T-cell (primary cell): ENCODE measurements at regions not wholly inside any gene's neighbourhood (a gene's known extent, or its start where the extent isn't known, plus 50 kb on each side); places are given as distances from the start of the nearest gene placed in this dataset.

ENCODE experiments used
- ATAC-seq, 4 experiments: fragments of 200-7000 bp in 3 of 4; fragments of 150-1000 bp in 1 of 4; cut with Tn5 transposase; replicated peaks in 1 of 4; 1 replicate in 3 of 4; 2 replicates in 1 of 4; pipeline ENCODE4 v1.10.0; 2021; ENCODE audit warnings: moderate library complexity in 3 of 4, mild to moderate bottlenecking in 2 of 4, moderate number of reproducible peaks in 1 of 4
- CTCF ChIA-PET, 2 donors: fragments of 300-600 bp; sonication (Branson Sonifier 250); formaldehyde crosslinking; loops; one replicate each; lab custom pipeline; 2022; ENCODE audit warnings: antibody characterized with exemption in 2 of 2; lab: Charles Lee
- POLR2A ChIA-PET, 2 donors: fragments of 300-600 bp; sonication (Branson Sonifier 250); formaldehyde crosslinking; loops; one replicate each; lab custom pipeline; 2022; ENCODE audit warnings: antibody characterized with exemption in 2 of 2; lab: Charles Lee
- DNase-seq, 35 experiments: peaks; one replicate each; pipeline versions ENCODE4 v3.0.0 to v3.0.0-alpha.2; 2013 to 2023
- H3K27ac ChIP-seq: one replicate; pipeline ENCODE4 v1.5.1; 2013; ENCODE audit warnings: low read length
- H3K27me3 ChIP-seq, 2 experiments: replicated peaks in 1 of 2; 1 replicate in 1 of 2; 2 replicates in 1 of 2; pipeline versions ENCODE4 v1.6.1 to v1.7.0; 2013; ENCODE audit warnings: low read length in 1 of 2, mixed read lengths in 1 of 2; ENCODE audit not compliant: control insufficient read depth in 2 of 2, insufficient read depth in 2 of 2; ENCODE audit errors: extremely low read depth in 1 of 2
- H3K36me3 ChIP-seq, 2 donors: 1 replicate in 1 of 2; 2 replicates in 1 of 2; pipeline versions ENCODE4 v1.6.1 to v1.7.0; 2013; ENCODE audit warnings: low read length in 1 of 2; ENCODE audit not compliant: control insufficient read depth in 2 of 2, insufficient read depth in 1 of 2; ENCODE audit errors: extremely low read depth in 1 of 2
- H3K4me1 ChIP-seq, 2 experiments: 1 replicate in 1 of 2; 2 replicates in 1 of 2; pipeline versions ENCODE4 v1.6.1 to v1.7.0; 2013; ENCODE audit warnings: low read length in 2 of 2, mixed read lengths in 1 of 2; ENCODE audit not compliant: insufficient read depth in 2 of 2, control insufficient read depth in 1 of 2; ENCODE audit errors: extremely low read depth in 1 of 2
- H3K4me3 ChIP-seq, 2 donors: 1 replicate in 1 of 2; 2 replicates in 1 of 2; pipeline versions ENCODE4 v1.5.1 to v1.7.0; 2013; ENCODE audit warnings: mild to moderate bottlenecking in 2 of 2, low read length in 1 of 2, moderate library complexity in 1 of 2; ENCODE audit not compliant: control insufficient read depth in 1 of 2; ENCODE audit errors: extremely low read depth in 1 of 2
- H3K9me3 ChIP-seq: 2 replicates; pipeline ENCODE4 v1.7.0; 2013
- H3K27ac Mint-ChIP-seq, 2 donors: one replicate each; pipeline ENCODE4 v1.8.0; 2020 to 2021; ENCODE audit warnings: mild to moderate bottlenecking in 2 of 2, mixed read lengths in 2 of 2
- H3K27me3 Mint-ChIP-seq, 2 donors: one replicate each; pipeline ENCODE4 v1.8.0; 2021 to 2022; ENCODE audit warnings: mixed read lengths in 2 of 2
- H3K36me3 Mint-ChIP-seq: one replicate; pipeline ENCODE4 v1.8.0; 2021; ENCODE audit warnings: mixed read lengths
- H3K4me1 Mint-ChIP-seq, 3 donors: one replicate each; pipeline ENCODE4 v1.8.0; 2020 to 2022; ENCODE audit warnings: mixed read lengths in 3 of 3, mild to moderate bottlenecking in 1 of 3
- H3K4me3 Mint-ChIP-seq, 3 donors: one replicate each; pipeline ENCODE4 v1.8.0; 2020 to 2022; ENCODE audit warnings: mild to moderate bottlenecking in 3 of 3, mixed read lengths in 3 of 3, moderate library complexity in 3 of 3
- H3K9me3 Mint-ChIP-seq, 3 donors: one replicate each; pipeline ENCODE4 v1.8.0; 2020 to 2022; ENCODE audit warnings: mixed read lengths in 3 of 3
- WGBS: methylation state at CpG from one replicate; pipeline ENCODE4 v1.1.5; 2013; ENCODE audit warnings: missing lambda C conversion rate; ENCODE audit not compliant: insufficient coverage; 5-methylcytosine and 5-hydroxymethylcytosine counted together

GRCh38 chr10:2047679-2048078, 310.4 kb upstream of the ADARB2 start:
- DNase-seq: no peak
- Histone ChIP-seq H3K27ac (no peak overlapping the region), H3K4me1 (no peaks in the 10 kb centered on the region), H3K4me3 (no peak overlapping the region), H3K36me3 (no peaks in the 10 kb centered on the region), H3K27me3 (no peaks in the 10 kb centered on the region), H3K9me3 (no peaks in the 10 kb centered on the region)
- Mint-ChIP-seq H3K27ac (no peak overlapping the region), H3K4me1 (no peaks in the 10 kb centered on the region), H3K36me3 (no peaks in the 10 kb centered on the region), H3K4me3 (no peak overlapping the region), H3K27me3 (no peaks in the 10 kb centered on the region), H3K9me3 (peaks cover 3 to 13% (median 9%) of the 10 kb centered on the region in 3 donors)
- ATAC-seq: no peak
- 100% methylated on average over 1 of the region's 3 CpGs for WGBS
- CTCF ChIA-PET: no interaction called here
- POLR2A ChIA-PET: no interaction called here

- no peaks in the 10 kb centered on the region for H3K36me3 Mint-ChIP-seq
- no peaks in the 10 kb centered on the region for H3K9me3 ChIP-seq
- peaks cover 0 to 2% (median under 1%) of the 10 kb centered on the region in 3 donors for H3K9me3 Mint-ChIP-seq
- 77% methylated on average over 6 of the region's 8 CpGs for WGBS
- DNase-seq (no peak), ATAC-seq (no peak)
- H3K27ac ChIP-seq: no peak overlapping the region
- no peaks in the 10 kb centered on the region for H3K4me1 ChIP-seq
- peaks cover 0 to 3% of the 10 kb centered on the region in 2 experiments for H3K27me3 ChIP-seq
- no peak overlapping the region for H3K4me3 Mint-ChIP-seq
- H3K36me3 ChIP-seq: no peaks in the 10 kb centered on the region
- ChIA-PET CTCF (no interaction called here), POLR2A (no interaction called here)
- H3K4me1 Mint-ChIP-seq: no peaks in the 10 kb centered on the region
- peaks cover 0 to 9% of the 10 kb centered on the region in 2 donors for H3K27me3 Mint-ChIP-seq
- no peak overlapping the region for H3K4me3 ChIP-seq
- no peak overlapping the region for H3K27ac Mint-ChIP-seq
Measured at GRCh38 chr10:2043379-2043778, 306.1 kb upstream of the ADARB2 start.

GRCh38 chr10:2038036-2038435, 300.7 kb upstream of the ADARB2 start:
- ATAC-seq: no peak
- Mint-ChIP-seq H3K36me3 (peaks cover 3% of the 10 kb centered on the region), H3K4me1 (no peaks in the 10 kb centered on the region), H3K4me3 (no peak overlapping the region), H3K27me3 (peaks cover 0 to 9% of the 10 kb centered on the region in 2 donors), H3K9me3 (peaks cover 0 to 2% (median 0%) of the 10 kb centered on the region in 3 donors), H3K27ac (no peak overlapping the region)
- peaks cover 0 to 5% of the 10 kb centered on the region in 2 experiments for H3K27me3 ChIP-seq
- H3K4me1 ChIP-seq: no peaks in the 10 kb centered on the region
- no peaks in the 10 kb centered on the region for H3K36me3 ChIP-seq
- no peak overlapping the region for H3K27ac ChIP-seq
- CTCF ChIA-PET: no interaction called here
- no peak overlapping the region for H3K4me3 ChIP-seq
- DNase-seq: no peak
- no peaks in the 10 kb centered on the region for H3K9me3 ChIP-seq
- 60% methylated on average over 1 of the region's 2 CpGs for WGBS
- POLR2A ChIA-PET: no interaction called here

- Histone ChIP-seq H3K36me3 (no peaks in the 10 kb centered on the region), H3K4me3 (no peak overlapping the region), H3K9me3 (no peaks in the 10 kb centered on the region), H3K4me1 (no peaks in the 10 kb centered on the region), H3K27me3 (peaks cover 0 to 5% of the 10 kb centered on the region in 2 experiments), H3K27ac (no peak overlapping the region)
- Mint-ChIP-seq H3K4me1 (no peaks in the 10 kb centered on the region), H3K4me3 (no peak overlapping the region), H3K9me3 (peaks cover 0 to 4% (median 3%) of the 10 kb centered on the region in 3 donors), H3K36me3 (peaks cover 3% of the 10 kb centered on the region), H3K27me3 (peaks cover 0 to 9% of the 10 kb centered on the region in 2 donors), H3K27ac (no peak overlapping the region)
- ATAC-seq (peak in 1 of 4 experiments; percentile 35), DNase-seq (no peak)
- ChIA-PET CTCF (no interaction called here), POLR2A (no interaction called here)
- 89% methylated on average over 1 of the region's 1 CpG for WGBS
Measured at GRCh38 chr10:2037246-2037645, 299.9 kb upstream of the ADARB2 start.

- Histone ChIP-seq H3K36me3 (no peaks in the 10 kb centered on the region), H3K4me3 (no peak overlapping the region), H3K4me1 (no peaks in the 10 kb centered on the region), H3K27ac (no peak overlapping the region), H3K27me3 (peaks cover 0 to 4% of the 10 kb centered on the region in 2 experiments), H3K9me3 (no peaks in the 10 kb centered on the region)
- no peak overlapping the region for H3K4me3 Mint-ChIP-seq
- peaks cover 0 to 5% (median 4%) of the 10 kb centered on the region in 3 donors for H3K9me3 Mint-ChIP-seq
- no peak overlapping the region for H3K27ac Mint-ChIP-seq
- ChIA-PET CTCF (interaction anchor here in 1 of 2 donors (0.7 kb wide), 1 partner anchor 170 kb away, joined by 4 read pairs; no protein-coding TSS in a partner anchor), POLR2A (no interaction called here)
- DNase-seq (no peak), ATAC-seq (no peak)
- peaks cover 0 to 9% of the 10 kb centered on the region in 2 donors for H3K27me3 Mint-ChIP-seq
- peaks cover 3% of the 10 kb centered on the region for H3K36me3 Mint-ChIP-seq
- no peaks in the 10 kb centered on the region for H3K4me1 Mint-ChIP-seq
Measured at GRCh38 chr10:2036209-2036608, 298.9 kb upstream of the ADARB2 start.

- Histone ChIP-seq H3K9me3 (no peaks in the 10 kb centered on the region), H3K36me3 (no peaks in the 10 kb centered on the region), H3K27me3 (peaks cover 0 to 9% of the 10 kb centered on the region in 2 experiments), H3K4me3 (no peak overlapping the region), H3K4me1 (no peaks in the 10 kb centered on the region), H3K27ac (no peak overlapping the region)
- H3K27ac Mint-ChIP-seq: no peak overlapping the region
- DNase-seq: no peak
- ATAC-seq: no peak
- ChIA-PET CTCF (no interaction called here), POLR2A (interaction anchor here in 1 of 2 donors (0.6 kb wide), 1 partner anchor 1590 kb away, joined by 3 read pairs; no protein-coding TSS in a partner anchor)
- H3K4me3 Mint-ChIP-seq: no peak overlapping the region
- peaks cover 0 to 4% (median 4%) of the 10 kb centered on the region in 3 donors for H3K9me3 Mint-ChIP-seq
- WGBS: no CpG with 5 or more reads among the region's 1 CpG
- peaks cover 0 to 3% of the 10 kb centered on the region in 2 donors for H3K27me3 Mint-ChIP-seq
- peaks cover 0 to 2% (median 0%) of the 10 kb centered on the region in 3 donors for H3K4me1 Mint-ChIP-seq
- no peaks in the 10 kb centered on the region for H3K36me3 Mint-ChIP-seq
Measured at GRCh38 chr10:2030046-2030445, 292.7 kb upstream of the ADARB2 start.

- no peaks in the 10 kb centered on the region for H3K9me3 ChIP-seq
- Mint-ChIP-seq H3K4me3 (no peak overlapping the region), H3K9me3 (no peaks in the 10 kb centered on the region), H3K27me3 (peaks cover 3 to 4% of the 10 kb centered on the region in 2 donors), H3K27ac (no peak overlapping the region), H3K36me3 (no peaks in the 10 kb centered on the region), H3K4me1 (peaks cover 0 to 2% (median 0%) of the 10 kb centered on the region in 3 donors)
- ATAC-seq (no peak), DNase-seq (no peak)
- H3K27ac ChIP-seq: no peak overlapping the region
- H3K4me1 ChIP-seq: no peaks in the 10 kb centered on the region
- peaks cover 0 to 11% of the 10 kb centered on the region in 2 experiments for H3K27me3 ChIP-seq
- H3K36me3 ChIP-seq: no peaks in the 10 kb centered on the region
- POLR2A ChIA-PET: no interaction called here
- CTCF ChIA-PET: no interaction called here
- 55% methylated on average over 2 of the region's 3 CpGs for WGBS
- H3K4me3 ChIP-seq: no peak overlapping the region
Measured at GRCh38 chr10:2026936-2027335, 289.6 kb upstream of the ADARB2 start.
